ENCODE measurements at regions not wholly inside any gene's neighbourhood (a gene's known extent, or its start where the extent isn't known, plus 50 kb on each side); places are given as distances from the start of the nearest gene placed in this dataset.

GRCh38 chr6:79783670-79784394, 152.7 kb downstream of the SH3BGRL2 start:
- H3K4me3 Mint-ChIP-seq (ENCODE audit: unreplicated experiment) = no peak overlapping the region
- no peaks in the 10 kb centered on the region for H3K36me3 Mint-ChIP-seq (ENCODE audit: low read depth, unreplicated experiment)
- no peak for FAIRE-seq

GRCh38 chr6:79782792-79783580, 151.9 kb downstream of the SH3BGRL2 start:
- H3K9me3 ChIP-seq (ENCODE audit: insufficient read depth, low read depth, low read length) = no peaks in the 10 kb centered on the region
- H3K27me3 ChIP-seq (ENCODE audit: insufficient read depth, low read length) = no peaks in the 10 kb centered on the region
- no peak for DNase-seq (ENCODE audit: low read depth)
- H3K27ac ChIP-seq (ENCODE audit: low read depth, low read length) = no peak overlapping the region
- Mint-ChIP-seq H3K4me1 (ENCODE audit: low read depth, unreplicated experiment) (no peaks in the 10 kb centered on the region), H3K4me3 (ENCODE audit: unreplicated experiment) (no peak overlapping the region), H3K27ac (ENCODE audit: unreplicated experiment) (no peak overlapping the region), H3K36me3 (ENCODE audit: low read depth, unreplicated experiment) (no peaks in the 10 kb centered on the region), H3K27me3 (ENCODE audit: low read depth, unreplicated experiment) (peaks cover 2% of the 10 kb centered on the region), H3K9me3 (ENCODE audit: unreplicated experiment) (peaks cover 2% of the 10 kb centered on the region)
- no peak overlapping the region for H3K9ac ChIP-seq (ENCODE audit: low read length)
- H3K4me2 ChIP-seq (ENCODE audit: low read length) = no peak overlapping the region
- H3K4me3 ChIP-seq (ENCODE audit: insufficient read depth, low read depth, low read length) = no peak overlapping the region
- no peak for TF ChIP-seq EZH2 (IDR thresholded peaks at IDR 0.05; ENCODE audit: insufficient read depth, low read length)
- TF ChIP-seq CTCF (IDR thresholded peaks at IDR 0.05; ENCODE audit: insufficient read depth, low read depth, low read length) = no peak
- FAIRE-seq = no peak
- no peaks in the 10 kb centered on the region for H3K4me1 ChIP-seq (ENCODE audit: insufficient read depth, low read length)
- H4K20me1 ChIP-seq (ENCODE audit: insufficient read depth, low read length) = no peaks in the 10 kb centered on the region
- H2AFZ ChIP-seq (ENCODE audit: low read depth, low read length) = no peak overlapping the region
- no peaks in the 10 kb centered on the region for H3K36me3 ChIP-seq (ENCODE audit: insufficient read depth, low read length)
- H3K79me2 ChIP-seq (ENCODE audit: insufficient read depth, low read length) = no peaks in the 10 kb centered on the region

More at GRCh38 chr6:79783670-79784394, 152.7 kb downstream of the SH3BGRL2 start:
- Histone ChIP-seq H2AFZ (ENCODE audit: low read depth, low read length) (no peak overlapping the region), H3K36me3 (ENCODE audit: insufficient read depth, low read length) (no peaks in the 10 kb centered on the region), H3K79me2 (ENCODE audit: insufficient read depth, low read length) (no peaks in the 10 kb centered on the region), H3K9me3 (ENCODE audit: insufficient read depth, low read depth, low read length) (no peaks in the 10 kb centered on the region), H3K4me3 (ENCODE audit: insufficient read depth, low read depth, low read length) (no peak overlapping the region), H3K4me1 (ENCODE audit: insufficient read depth, low read length) (no peaks in the 10 kb centered on the region), H3K4me2 (ENCODE audit: low read length) (no peak overlapping the region), H4K20me1 (ENCODE audit: insufficient read depth, low read length) (no peaks in the 10 kb centered on the region), H3K27ac (ENCODE audit: low read depth, low read length) (no peak overlapping the region), H3K27me3 (ENCODE audit: insufficient read depth, low read length) (no peaks in the 10 kb centered on the region), H3K9ac (ENCODE audit: low read length) (no peak overlapping the region)
- Mint-ChIP-seq H3K9me3 (ENCODE audit: unreplicated experiment) (peaks cover 2% of the 10 kb centered on the region), H3K27ac (ENCODE audit: unreplicated experiment) (no peak overlapping the region), H3K4me1 (ENCODE audit: low read depth, unreplicated experiment) (no peaks in the 10 kb centered on the region), H3K27me3 (ENCODE audit: low read depth, unreplicated experiment) (peaks cover 2% of the 10 kb centered on the region)
- TF ChIP-seq CTCF (IDR thresholded peaks at IDR 0.05; ENCODE audit: insufficient read depth, low read depth, low read length) (no peak), EZH2 (IDR thresholded peaks at IDR 0.05; ENCODE audit: insufficient read depth, low read length) (no peak)
- no peak for DNase-seq (ENCODE audit: low read depth)

Data from astrocyte (in vitro differentiated cells and primary cell).